ENCODE measurements at regions not wholly inside any gene's neighbourhood (a gene's known extent, or its start where the extent isn't known, plus 50 kb on each side); places are given as distances from the start of the nearest gene placed in this dataset.

DNA sequence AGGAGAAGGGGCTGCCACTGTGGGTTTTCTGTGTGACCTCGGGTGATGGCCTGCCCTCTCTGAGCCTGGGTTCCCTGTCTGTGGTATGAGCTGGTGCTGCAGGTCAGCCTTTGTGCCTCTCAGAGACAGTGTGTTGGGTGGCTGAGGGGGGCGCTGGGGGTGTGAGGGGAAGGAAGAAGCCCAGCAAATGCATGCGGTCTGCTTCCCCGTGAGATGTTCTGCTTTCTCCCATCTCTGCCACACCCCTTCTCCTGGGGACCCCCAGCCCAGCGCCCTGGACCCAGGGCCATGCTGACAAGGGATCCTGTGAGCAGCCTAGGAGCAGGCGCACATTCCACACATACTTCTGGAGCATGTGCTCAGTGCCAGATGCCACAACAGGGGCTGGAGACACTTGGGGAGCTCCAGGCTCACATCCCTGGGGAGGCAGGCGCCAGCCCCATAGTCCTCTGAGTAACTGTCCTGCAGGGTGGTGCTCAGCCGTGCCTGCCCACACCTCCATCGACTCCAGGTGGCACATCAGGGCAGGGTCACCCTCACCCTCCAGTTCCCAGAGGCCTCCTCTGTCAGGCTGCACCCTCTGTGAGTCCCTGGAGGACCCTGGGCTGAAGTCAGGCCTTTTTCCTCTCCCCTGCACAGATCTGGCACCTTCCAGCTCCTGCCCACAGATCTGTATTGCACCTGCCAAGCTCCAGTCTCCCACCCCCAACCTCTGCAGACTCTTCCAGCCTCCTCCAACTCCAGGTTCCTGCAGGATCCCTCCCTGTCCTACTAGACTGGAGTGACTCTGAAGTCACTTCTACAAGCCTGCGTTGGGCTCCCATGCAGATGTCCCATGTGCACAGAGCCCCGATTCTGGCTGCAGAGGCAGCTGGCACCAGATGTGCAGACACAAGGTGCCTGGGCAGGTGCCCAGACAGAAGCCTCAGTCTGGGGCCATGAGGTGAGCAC is 205.6 kb downstream of the KIF26A start:
- no peak overlapping the region for H3K4me3 ChIP-seq (ENCODE audit: low read depth, low read length)
- TF ChIP-seq, protein P1, sequence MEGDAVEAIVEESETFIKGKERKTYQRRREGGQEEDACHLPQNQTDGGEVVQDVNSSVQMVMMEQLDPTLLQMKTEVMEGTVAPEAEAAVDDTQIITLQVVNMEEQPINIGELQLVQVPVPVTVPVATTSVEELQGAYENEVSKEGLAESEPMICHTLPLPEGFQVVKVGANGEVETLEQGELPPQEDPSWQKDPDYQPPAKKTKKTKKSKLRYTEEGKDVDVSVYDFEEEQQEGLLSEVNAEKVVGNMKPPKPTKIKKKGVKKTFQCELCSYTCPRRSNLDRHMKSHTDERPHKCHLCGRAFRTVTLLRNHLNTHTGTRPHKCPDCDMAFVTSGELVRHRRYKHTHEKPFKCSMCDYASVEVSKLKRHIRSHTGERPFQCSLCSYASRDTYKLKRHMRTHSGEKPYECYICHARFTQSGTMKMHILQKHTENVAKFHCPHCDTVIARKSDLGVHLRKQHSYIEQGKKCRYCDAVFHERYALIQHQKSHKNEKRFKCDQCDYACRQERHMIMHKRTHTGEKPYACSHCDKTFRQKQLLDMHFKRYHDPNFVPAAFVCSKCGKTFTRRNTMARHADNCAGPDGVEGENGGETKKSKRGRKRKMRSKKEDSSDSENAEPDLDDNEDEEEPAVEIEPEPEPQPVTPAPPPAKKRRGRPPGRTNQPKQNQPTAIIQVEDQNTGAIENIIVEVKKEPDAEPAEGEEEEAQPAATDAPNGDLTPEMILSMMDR (IDR thresholded peaks at IDR 0.05; ENCODE audit: borderline replicate concordance, insufficient read depth, low read depth, low read length): no peak

DNA sequence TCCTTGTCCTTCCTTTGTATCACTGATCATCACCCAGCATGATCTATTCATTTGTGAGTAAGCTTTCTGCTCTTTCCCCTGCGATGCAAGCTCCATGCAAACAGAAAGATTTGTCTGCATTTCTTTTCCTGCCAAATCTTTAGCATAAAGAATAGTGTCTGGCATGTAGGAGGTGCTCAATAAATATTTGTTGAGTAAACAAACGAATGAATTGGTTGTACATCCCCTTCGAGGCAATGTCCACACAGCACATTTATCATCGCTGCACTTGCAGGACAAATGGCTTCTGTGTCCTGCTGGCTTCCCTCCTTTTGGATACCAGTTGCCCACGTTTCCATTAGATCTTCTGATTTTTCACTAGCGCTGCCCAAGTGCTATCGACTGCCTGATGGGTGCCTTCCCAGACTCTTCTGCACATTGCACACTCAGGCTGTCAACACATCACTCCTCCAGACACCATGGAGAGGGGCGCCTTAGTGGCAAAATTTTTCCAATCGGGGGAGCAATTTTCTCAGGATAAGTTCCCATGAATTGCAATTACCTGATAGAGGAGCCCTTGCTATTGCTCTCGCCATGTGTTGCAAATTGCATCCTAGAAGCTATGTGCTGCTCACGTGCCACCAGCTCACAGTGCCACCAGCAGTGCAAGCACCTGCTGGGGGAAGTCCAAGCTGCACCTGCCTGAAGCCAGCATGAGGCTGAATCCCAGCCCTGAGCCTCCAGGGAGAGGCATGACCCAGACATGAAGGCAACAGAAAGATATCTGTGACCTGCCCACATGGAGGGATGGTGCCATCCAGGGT is 206.6 kb downstream of the KIF26A start:
- H3K4me3 ChIP-seq (ENCODE audit: low read depth, low read length): no peak overlapping the region
- TF ChIP-seq, protein P1 (IDR thresholded peaks at IDR 0.05; ENCODE audit: borderline replicate concordance, insufficient read depth, low read depth, low read length): no peak

DNA sequence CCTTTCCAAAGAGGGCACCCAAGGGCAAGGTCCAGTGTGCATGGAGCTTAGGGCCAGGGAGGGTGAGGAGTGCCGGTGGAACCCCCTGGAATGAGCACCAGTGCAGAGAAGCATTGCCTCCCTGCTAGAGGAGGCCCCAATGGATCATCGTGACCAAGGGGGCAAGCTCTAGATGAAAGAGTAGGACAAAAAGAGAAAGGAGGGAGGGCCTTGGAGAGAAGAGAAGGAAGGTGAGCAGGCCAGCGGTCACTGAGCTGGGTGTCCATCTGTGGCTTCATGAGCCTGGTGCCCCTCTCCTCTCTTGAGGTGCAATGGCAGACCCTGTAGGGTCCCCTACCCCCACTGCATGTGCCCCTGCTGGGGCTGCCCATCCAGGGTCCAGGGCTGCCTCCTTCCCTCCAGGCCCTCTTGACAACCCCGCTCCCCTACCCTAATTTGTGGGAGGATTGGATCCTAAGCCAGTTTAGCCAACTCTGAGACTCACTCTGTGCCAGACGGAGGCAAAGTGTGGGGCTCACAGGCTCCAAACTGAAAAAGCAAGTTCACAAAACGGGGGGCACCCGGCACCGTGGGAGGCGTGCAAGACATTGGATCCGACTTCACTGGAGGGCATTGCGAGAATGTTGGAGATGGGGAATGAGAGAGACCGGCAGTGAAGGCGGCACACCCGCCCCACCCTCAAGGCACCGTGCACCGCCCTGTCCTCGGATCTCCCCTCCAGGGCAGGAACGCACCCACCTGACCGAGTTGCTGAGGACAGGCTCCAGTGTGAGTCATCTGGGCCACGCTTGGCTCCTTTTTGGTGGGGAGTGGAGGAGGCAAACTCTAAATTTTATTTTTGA is 207.5 kb downstream of the KIF26A start:
- TF ChIP-seq, protein P1 (IDR thresholded peaks at IDR 0.05; ENCODE audit: borderline replicate concordance, insufficient read depth, low read depth, low read length): no peak
- H3K4me3 ChIP-seq (ENCODE audit: low read depth, low read length): no peak overlapping the region

DNA sequence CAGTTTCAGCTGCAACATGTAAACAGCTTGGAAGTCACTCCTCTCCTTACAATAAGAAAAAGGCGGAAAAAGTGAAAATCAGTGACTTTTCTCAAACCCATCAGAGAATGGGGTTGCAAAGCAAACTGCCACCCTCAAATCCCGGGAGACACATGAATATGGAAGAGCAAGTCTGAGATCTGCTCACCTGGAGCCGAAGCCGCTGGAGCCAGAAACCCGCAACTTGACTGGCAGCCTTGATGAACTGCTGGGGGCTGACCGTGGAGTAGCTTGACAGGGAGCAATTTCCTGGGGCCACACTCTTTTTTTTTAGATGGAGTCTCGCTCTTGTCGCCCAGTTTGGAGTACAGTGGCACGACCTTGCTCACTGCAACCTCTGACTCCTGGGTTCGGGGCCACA is 208.2 kb downstream of the KIF26A start:
- TF ChIP-seq, protein P1 (IDR thresholded peaks at IDR 0.05; ENCODE audit: borderline replicate concordance, insufficient read depth, low read depth, low read length): no peak
- H3K4me3 ChIP-seq (ENCODE audit: low read depth, low read length): no peak overlapping the region

DNA sequence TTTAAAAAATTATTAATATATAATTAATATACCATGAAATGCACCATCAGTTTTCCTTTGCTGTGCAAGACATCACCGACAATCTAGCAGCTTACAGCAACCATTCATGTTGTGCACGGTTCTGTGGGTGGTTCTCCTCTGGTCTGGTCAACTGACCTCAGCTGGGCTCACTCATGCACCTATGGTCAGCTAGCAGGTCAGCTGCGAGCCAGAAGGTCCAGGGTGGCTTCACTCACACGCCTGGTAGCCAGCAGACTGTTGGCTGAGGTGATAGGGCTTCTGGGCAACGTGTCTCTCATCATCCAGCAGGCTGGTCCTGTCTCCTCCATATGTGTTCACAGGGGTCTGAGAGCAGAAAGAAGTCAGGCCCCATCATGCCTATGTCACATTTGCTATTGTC is 210.4 kb downstream of the KIF26A start:
- no peak overlapping the region for H3K4me3 ChIP-seq (ENCODE audit: low read depth, low read length)
- TF ChIP-seq, protein P1 (IDR thresholded peaks at IDR 0.05; ENCODE audit: borderline replicate concordance, insufficient read depth, low read depth, low read length): no peak

DNA sequence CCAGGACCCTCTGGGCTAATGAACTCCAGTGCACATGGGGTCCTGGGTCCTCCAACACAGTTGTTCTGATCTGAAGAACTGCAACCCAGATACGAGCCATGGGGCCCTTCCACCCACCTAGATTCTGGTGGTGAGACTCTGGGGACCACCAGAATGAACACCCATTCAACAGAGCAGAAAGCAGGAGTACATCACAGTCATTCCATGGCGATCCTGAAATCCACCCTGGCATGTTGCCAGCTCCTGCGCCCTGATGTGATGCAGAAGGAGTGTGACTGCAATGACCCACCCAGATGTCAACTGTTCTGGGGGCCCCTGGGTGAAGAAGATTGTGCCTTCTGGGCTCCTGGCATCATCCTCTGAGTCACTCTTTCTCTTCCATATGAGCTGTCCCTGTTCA is 211.6 kb downstream of the KIF26A start:
- TF ChIP-seq, protein P1 (IDR thresholded peaks at IDR 0.05; ENCODE audit: borderline replicate concordance, insufficient read depth, low read depth, low read length): no peak
- H3K4me3 ChIP-seq (ENCODE audit: low read depth, low read length): no peak overlapping the region

Measured in GM12875 (cell line).